WI38 (cell line): ENCODE measurements at regions not wholly inside any gene's neighbourhood (a gene's known extent, or its start where the extent isn't known, plus 50 kb on each side); places are given as distances from the start of the nearest gene placed in this dataset.

Experiments
- H3K4me3 ChIP-seq: 2 replicates; pipeline ENCODE4 v1.5.1; 2011; ENCODE audit warnings: low read depth, mild to moderate bottlenecking, control low read depth, low read length
- CTCF ChIP-seq: IDR thresholded peaks from 2 replicates; pipeline ENCODE4 v1.5.1; 2012; ENCODE audit warnings: low read depth, mild to moderate bottlenecking, control low read depth, low read length

DNA sequence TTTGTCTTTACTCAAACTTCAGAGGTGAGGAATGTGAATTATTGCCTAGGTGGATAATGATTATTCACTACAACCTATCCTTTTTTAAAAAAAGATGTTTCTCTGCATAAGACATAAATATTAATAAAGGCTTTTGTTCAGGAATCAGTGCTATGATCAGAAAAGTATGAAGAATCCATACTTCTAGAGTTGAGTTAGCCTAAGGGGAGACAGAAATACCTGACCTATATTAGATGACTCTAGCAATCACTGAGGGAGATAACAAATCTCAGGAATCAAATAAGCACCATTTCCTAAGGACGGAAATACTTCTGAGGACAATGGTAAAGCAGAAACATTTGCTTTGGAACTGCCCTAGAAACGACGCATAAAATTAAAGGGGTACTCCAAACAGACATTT is 763.8 kb downstream of the GBE1 start:
- no peak overlapping the region for H3K4me3 ChIP-seq
- TF ChIP-seq CTCF: no peak

- TF ChIP-seq CTCF: no peak
- no peak overlapping the region for H3K4me3 ChIP-seq
These were observed 766.7 kb downstream of the GBE1 start for GRCh38 chr3:80994767-80995166.

- no peak for TF ChIP-seq CTCF
- H3K4me3 ChIP-seq: no peak overlapping the region
These were observed 767.3 kb downstream of the GBE1 start for GRCh38 chr3:80994085-80994665.

GRCh38 chr3:80993241-80993945 is 768.1 kb downstream of the GBE1 start:
- no peak for TF ChIP-seq CTCF
- H3K4me3 ChIP-seq: no peak overlapping the region

DNA sequence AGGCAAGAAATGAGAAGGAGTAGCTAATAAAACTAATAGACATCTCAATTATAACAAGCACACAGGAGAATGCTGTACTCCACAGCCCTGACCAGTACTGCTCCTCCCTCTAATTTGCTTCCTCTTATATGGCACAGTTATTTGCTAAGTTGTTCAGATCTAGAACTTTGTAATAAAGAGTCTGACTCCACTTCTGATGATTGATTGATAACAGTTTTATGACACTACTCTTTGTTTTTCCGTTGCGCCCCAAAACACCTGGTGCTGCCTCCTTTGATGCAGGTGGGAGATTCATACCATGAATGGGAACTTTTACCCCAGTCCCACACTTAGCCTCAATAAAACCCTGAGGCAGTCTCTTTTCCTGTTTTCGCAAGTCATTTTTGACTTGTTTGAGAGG is 777.7 kb downstream of the GBE1 start:
- no peak for TF ChIP-seq CTCF
- H3K4me3 ChIP-seq: no peak overlapping the region

GRCh38 chr3:80978216-80978969 is 783.1 kb downstream of the GBE1 start:
- no peak overlapping the region for H3K4me3 ChIP-seq
- no peak for TF ChIP-seq CTCF

DNA sequence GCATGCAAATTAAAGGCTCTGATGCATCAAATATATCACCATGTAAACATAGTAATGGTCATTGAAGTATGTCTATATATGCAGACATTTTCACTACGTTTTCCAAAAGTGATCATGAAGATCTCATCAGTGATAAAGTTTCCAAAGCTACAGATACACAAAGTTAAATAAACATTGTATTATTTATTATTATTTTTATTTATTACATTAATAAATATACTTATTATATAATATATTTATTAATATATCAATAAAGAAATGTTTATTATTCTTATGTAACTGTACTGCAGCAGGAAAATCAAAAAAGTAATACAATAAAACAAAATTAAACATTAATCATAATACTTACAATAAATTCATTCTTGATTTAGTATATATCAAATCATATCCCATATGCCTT is 791.2 kb downstream of the GBE1 start:
- no peak for TF ChIP-seq CTCF

More for the DNA sequence above, 791.2 kb downstream of the GBE1 start:
- no peak overlapping the region for H3K4me3 ChIP-seq
